GM12864 (cell line): ENCODE measurements at regions not wholly inside any gene's neighbourhood (a gene's known extent, or its start where the extent isn't known, plus 50 kb on each side); places are given as distances from the start of the nearest gene placed in this dataset.

Experiments
- DNase-seq: peaks from one replicate; pipeline ENCODE4 v3.0.0-alpha.2; 2011; ENCODE audit warnings: low read depth
- H3K4me3 ChIP-seq: 2 replicates; pipeline ENCODE4 v1.5.1; 2011; ENCODE audit warnings: mild to moderate bottlenecking, low read depth, low read length, control low read depth
- CTCF ChIP-seq: IDR thresholded peaks from 2 replicates; pipeline ENCODE4 v1.5.1; 2011; ENCODE audit warnings: low read depth, mild to moderate bottlenecking, moderate library complexity, low read length, control low read depth, inconsistent platforms; ENCODE audit errors: missing control alignments

- no peak overlapping the region for H3K4me3 ChIP-seq
- no peak for TF ChIP-seq CTCF
- DNase-seq = no peak
Measured at GRCh38 chr3:87073496-87074145, 82.7 kb upstream of the VGLL3 start.

- DNase-seq = no peak
- no peak for TF ChIP-seq CTCF
- no peak overlapping the region for H3K4me3 ChIP-seq
Measured at GRCh38 chr3:87072446-87072845, 81.5 kb upstream of the VGLL3 start.

GRCh38 chr3:87069971-87070370 lies 79.0 kb upstream of the VGLL3 start:
- no peak for TF ChIP-seq CTCF
- H3K4me3 ChIP-seq = no peak overlapping the region
- DNase-seq = no peak

GRCh38 chr3:87069021-87069420 lies 78.1 kb upstream of the VGLL3 start:
- DNase-seq = no peak
- H3K4me3 ChIP-seq = no peak overlapping the region
- no peak for TF ChIP-seq CTCF

GRCh38 chr3:87062685-87063084 lies 71.7 kb upstream of the VGLL3 start:
- no peak for DNase-seq
- TF ChIP-seq CTCF = no peak

GRCh38 chr3:87057474-87057873 lies 66.5 kb upstream of the VGLL3 start:
- TF ChIP-seq CTCF = no peak
- DNase-seq = no peak

More at GRCh38 chr3:87062685-87063084, 71.7 kb upstream of the VGLL3 start:
- H3K4me3 ChIP-seq = no peak overlapping the region

GRCh38 chr3:87053553-87053952 lies 62.6 kb upstream of the VGLL3 start:
- no peak for DNase-seq
- no peak for TF ChIP-seq CTCF
- no peak overlapping the region for H3K4me3 ChIP-seq

More at GRCh38 chr3:87057474-87057873, 66.5 kb upstream of the VGLL3 start:
- no peak overlapping the region for H3K4me3 ChIP-seq
